ENCODE measurements at regions not wholly inside any gene's neighbourhood (a gene's known extent, or its start where the extent isn't known, plus 50 kb on each side); places are given as distances from the start of the nearest gene placed in this dataset.
A peak's percentile ranks its signal among the peaks of the same experiment; 100 is the strongest.

- DNase-seq (ENCODE audit: low read depth): no peak
- TF ChIP-seq, protein P1, sequence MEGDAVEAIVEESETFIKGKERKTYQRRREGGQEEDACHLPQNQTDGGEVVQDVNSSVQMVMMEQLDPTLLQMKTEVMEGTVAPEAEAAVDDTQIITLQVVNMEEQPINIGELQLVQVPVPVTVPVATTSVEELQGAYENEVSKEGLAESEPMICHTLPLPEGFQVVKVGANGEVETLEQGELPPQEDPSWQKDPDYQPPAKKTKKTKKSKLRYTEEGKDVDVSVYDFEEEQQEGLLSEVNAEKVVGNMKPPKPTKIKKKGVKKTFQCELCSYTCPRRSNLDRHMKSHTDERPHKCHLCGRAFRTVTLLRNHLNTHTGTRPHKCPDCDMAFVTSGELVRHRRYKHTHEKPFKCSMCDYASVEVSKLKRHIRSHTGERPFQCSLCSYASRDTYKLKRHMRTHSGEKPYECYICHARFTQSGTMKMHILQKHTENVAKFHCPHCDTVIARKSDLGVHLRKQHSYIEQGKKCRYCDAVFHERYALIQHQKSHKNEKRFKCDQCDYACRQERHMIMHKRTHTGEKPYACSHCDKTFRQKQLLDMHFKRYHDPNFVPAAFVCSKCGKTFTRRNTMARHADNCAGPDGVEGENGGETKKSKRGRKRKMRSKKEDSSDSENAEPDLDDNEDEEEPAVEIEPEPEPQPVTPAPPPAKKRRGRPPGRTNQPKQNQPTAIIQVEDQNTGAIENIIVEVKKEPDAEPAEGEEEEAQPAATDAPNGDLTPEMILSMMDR (conservative IDR thresholded peaks at IDR 0.05; ENCODE audit: low read depth, low read length): no peak
- H3K4me3 ChIP-seq (ENCODE audit: low read depth, low read length): no peak overlapping the region
These were observed 170.9 kb upstream of the PPFIA2 start for GRCh38 chr12:81930037-81930436.

- no peak for DNase-seq (ENCODE audit: low read depth)
- TF ChIP-seq, protein P1 (conservative IDR thresholded peaks at IDR 0.05; ENCODE audit: low read depth, low read length): no peak
- no peak overlapping the region for H3K4me3 ChIP-seq (ENCODE audit: low read depth, low read length)
These were observed 137.6 kb upstream of the PPFIA2 start for GRCh38 chr12:81896771-81897170.

DNA sequence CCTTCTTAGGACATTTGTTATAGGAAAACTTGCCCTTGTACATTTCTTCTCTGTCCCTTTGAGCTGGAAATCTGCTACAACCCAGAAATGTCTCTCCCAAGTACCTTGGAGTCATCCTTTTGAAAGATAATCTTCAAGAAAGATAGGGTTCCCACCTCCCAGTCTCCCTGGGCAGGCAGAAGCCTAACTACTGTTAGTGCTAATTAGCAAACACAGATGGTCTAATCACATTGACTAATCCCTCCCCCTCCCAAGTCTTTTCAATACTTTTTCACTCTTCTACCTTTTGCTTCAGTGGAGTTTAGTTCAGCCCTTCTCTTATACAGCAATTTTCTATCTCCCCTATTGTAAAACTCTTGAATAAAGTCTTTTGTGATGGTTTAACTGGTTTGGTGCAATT, 129.8 kb upstream of the PPFIA2 start:
- DNase-seq (ENCODE audit: low read depth): no peak
- TF ChIP-seq, protein P1 (conservative IDR thresholded peaks at IDR 0.05; ENCODE audit: low read depth, low read length): no peak
- no peak overlapping the region for H3K4me3 ChIP-seq (ENCODE audit: low read depth, low read length)

GRCh38 chr12:81888106-81888740, 129.1 kb upstream of the PPFIA2 start:
- TF ChIP-seq, protein P1 (conservative IDR thresholded peaks at IDR 0.05; ENCODE audit: low read depth, low read length): no peak
- H3K4me3 ChIP-seq (ENCODE audit: low read depth, low read length): no peak overlapping the region
- peak; percentile 90 for DNase-seq (ENCODE audit: low read depth)

- no peak for DNase-seq (ENCODE audit: low read depth)
- no peak overlapping the region for H3K4me3 ChIP-seq (ENCODE audit: low read depth, low read length)
- TF ChIP-seq, protein P1 (conservative IDR thresholded peaks at IDR 0.05; ENCODE audit: low read depth, low read length): no peak
These were observed 115.4 kb upstream of the PPFIA2 start for GRCh38 chr12:81874586-81874985.

GRCh38 chr12:81874166-81874565, 115.0 kb upstream of the PPFIA2 start:
- no peak for DNase-seq (ENCODE audit: low read depth)
- no peak overlapping the region for H3K4me3 ChIP-seq (ENCODE audit: low read depth, low read length)
- TF ChIP-seq, protein P1 (conservative IDR thresholded peaks at IDR 0.05; ENCODE audit: low read depth, low read length): no peak

DNA sequence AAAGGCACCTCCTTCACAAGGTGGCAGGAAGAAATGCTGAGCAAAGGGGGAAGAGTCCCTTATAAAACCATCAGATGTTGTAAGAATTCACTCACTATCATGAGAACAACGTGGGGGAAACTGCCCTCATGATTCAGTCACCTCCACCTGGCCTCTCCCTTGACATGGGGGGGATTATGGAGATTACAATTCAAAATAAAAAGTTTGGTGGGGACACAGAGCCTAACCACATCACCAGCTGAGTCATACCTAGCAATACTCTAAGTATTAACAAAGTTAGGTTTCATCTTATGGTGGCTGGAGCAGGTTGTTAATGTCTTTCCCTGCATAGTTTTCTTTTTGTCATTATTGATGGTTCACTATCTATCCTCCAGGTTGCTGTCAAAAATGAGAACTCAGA, 113.2 kb upstream of the PPFIA2 start:
- TF ChIP-seq, protein P1 (conservative IDR thresholded peaks at IDR 0.05; ENCODE audit: low read depth, low read length): no peak
- H3K4me3 ChIP-seq (ENCODE audit: low read depth, low read length): no peak overlapping the region
- no peak for DNase-seq (ENCODE audit: low read depth)

Data from epithelial cell of proximal tubule (primary cell).